CD4-positive, alpha-beta T cell (primary cell): ENCODE measurements at regions not wholly inside any gene's neighbourhood (a gene's known extent, or its start where the extent isn't known, plus 50 kb on each side); places are given as distances from the start of the nearest gene placed in this dataset.
"Not testable (repeated sequence)": the region's sequence is repeated elsewhere in the genome, so short reads cannot be mapped to it uniquely, and the experiment has no call there.

Experiments used
- ATAC-seq: fragments of 200-7000 bp; cut with Tn5 transposase; one replicate; pipeline ENCODE4 v1.10.0; 2022; ENCODE audit warnings: mild to moderate bottlenecking; ENCODE audit not compliant: poor library complexity
- CTCF ChIA-PET: fragments of 350-600 bp; sonication (Branson Sonifier 250); formaldehyde crosslinking; loops from one replicate; lab custom pipeline; 2021; ENCODE audit warnings: antibody characterized with exemption, inconsistent platforms; lab: Charles Lee
- POLR2A ChIA-PET: fragments of 350-600 bp; sonication (Branson Sonifier 250); formaldehyde crosslinking; loops from one replicate; lab custom pipeline; 2021; ENCODE audit warnings: antibody characterized with exemption, inconsistent platforms; lab: Charles Lee
- DNase-seq, 14 experiments: peaks; one replicate each; pipeline ENCODE4 v3.0.0-alpha.2; 2013 to 2020; ENCODE audit warnings: mixed read lengths in 2 of 14
- H3K27ac ChIP-seq, 2 donors: one replicate each; pipeline versions ENCODE4 v1.5.1 to v1.7.0; 2013; ENCODE audit warnings: low read length in 2 of 2, low read depth in 1 of 2, mild to moderate bottlenecking in 1 of 2
- H3K27me3 ChIP-seq, 2 experiments: 1 replicate in 1 of 2; 2 replicates in 1 of 2; pipeline versions ENCODE4 v1.6.1 to v1.7.0; 2013; ENCODE audit warnings: low read length in 2 of 2, control low read depth in 1 of 2, mild to moderate bottlenecking in 1 of 2, moderate library complexity in 1 of 2; ENCODE audit not compliant: insufficient read depth in 2 of 2, control insufficient read depth in 1 of 2
- H3K36me3 ChIP-seq: one replicate; pipeline ENCODE4 v1.6.1; 2013; ENCODE audit warnings: low read length, control low read depth; ENCODE audit not compliant: insufficient read depth
- H3K4me1 ChIP-seq: one replicate; pipeline ENCODE4 v1.6.1; 2013; ENCODE audit warnings: low read length, control low read depth; ENCODE audit not compliant: insufficient read depth
- H3K4me3 ChIP-seq: one replicate; pipeline ENCODE4 v1.5.1; 2013; ENCODE audit warnings: mild to moderate bottlenecking, low read length, moderate library complexity
- H3K9me3 ChIP-seq, 2 experiments: 1 replicate in 1 of 2; 2 replicates in 1 of 2; pipeline versions ENCODE4 v1.6.1 to v1.7.0; 2013; ENCODE audit warnings: low read length in 2 of 2, mild to moderate bottlenecking in 2 of 2, control low read depth in 1 of 2, moderate library complexity in 1 of 2; ENCODE audit not compliant: control insufficient read depth in 1 of 2, insufficient read depth in 1 of 2
- H3K27ac Mint-ChIP-seq: one replicate; pipeline ENCODE4 v1.8.0; 2020; ENCODE audit warnings: mixed read lengths
- H3K27me3 Mint-ChIP-seq: one replicate; pipeline ENCODE4 v1.8.0; 2021; ENCODE audit warnings: mixed read lengths
- H3K36me3 Mint-ChIP-seq: one replicate; pipeline ENCODE4 v1.8.0; 2021; ENCODE audit warnings: low read depth, mixed read lengths
- H3K4me1 Mint-ChIP-seq: one replicate; pipeline ENCODE4 v1.8.0; 2021; ENCODE audit warnings: low read depth, mixed read lengths
- H3K4me3 Mint-ChIP-seq: one replicate; pipeline ENCODE4 v1.8.0; 2020; ENCODE audit warnings: mild to moderate bottlenecking, mixed read lengths
- H3K9me3 Mint-ChIP-seq: one replicate; pipeline ENCODE4 v1.8.0; 2020; ENCODE audit warnings: mixed read lengths
- CTCF ChIP-seq: fragments of 200-600 bp; IDR thresholded peaks from one replicate; pipeline ENCODE4 v1.8.0; 2022; ENCODE audit warnings: antibody characterized with exemption, mild to moderate bottlenecking
- intact Hi-C, 2 experiments: fragments of 100-400 bp; cut with DNase I in 1 of 2; cut with micrococcal nuclease in 1 of 2; formaldehyde crosslinking; loops; one replicate each; pipeline versions ENCODE4 v1.15.1 to v1.9.0; 2023 to 2025; cut with DNase I, micrococcal nuclease

- H3K36me3 Mint-ChIP-seq: peaks cover 43% of the 10 kb centered on the region
Measured at GRCh38 chr16:10325783-10326543, 59.9 kb upstream of the ATF7IP2 start.

GRCh38 chr16:10326647-10327046 is 59.2 kb upstream of the ATF7IP2 start:
- intact Hi-C loops: no loop called here
- ChIA-PET CTCF (no interaction called here), POLR2A (interaction anchor here (1.2 to 2.4 kb wide), 2 partner anchors 59 to 417 kb away, joined by 3 to 9 read pairs; partner anchors contain the start of genes ATF7IP2 and NUBP1)
- DNase-seq (no peak), ATAC-seq (no peak)
- Mint-ChIP-seq H3K9me3 (peaks cover 15% of the 10 kb centered on the region), H3K27me3 (no peaks in the 10 kb centered on the region), H3K36me3 (peaks cover 44% of the 10 kb centered on the region), H3K4me1 (peaks cover 16% of the 10 kb centered on the region), H3K4me3 (no peak overlapping the region), H3K27ac (no peak overlapping the region)
- Histone ChIP-seq H3K4me1 (peaks cover 35% of the 10 kb centered on the region), H3K36me3 (no peaks in the 10 kb centered on the region), H3K4me3 (no peak overlapping the region), H3K27me3 (no peaks in the 10 kb centered on the region), H3K9me3 (peaks cover 17 to 47% of the 10 kb centered on the region in 2 experiments), H3K27ac (no peak overlapping the region)
- TF ChIP-seq CTCF: no peak

More at GRCh38 chr16:10325783-10326543, 59.9 kb upstream of the ATF7IP2 start:
- CTCF ChIA-PET: interaction anchor here (0.6 kb wide), 1 partner anchor 459 kb away, joined by 6 read pairs; no protein-coding TSS in a partner anchor
- Histone ChIP-seq H3K9me3 (peaks cover 17 to 42% of the 10 kb centered on the region in 2 experiments), H3K27me3 (no peaks in the 10 kb centered on the region), H3K27ac (no peak overlapping the region), H3K4me1 (peaks cover 28% of the 10 kb centered on the region), H3K36me3 (no peaks in the 10 kb centered on the region), H3K4me3 (no peak overlapping the region)
- intact Hi-C loops: no loop called here
- POLR2A ChIA-PET: interaction anchor here (1.2 kb wide), 1 partner anchor 418 kb away, joined by 3 read pairs; the partner anchor contains the start of gene NUBP1
- ATAC-seq: no peak
- no peaks in the 10 kb centered on the region for H3K27me3 Mint-ChIP-seq
- no peak for TF ChIP-seq CTCF
- H3K27ac Mint-ChIP-seq: no peak overlapping the region
- no peak for DNase-seq
- peaks cover 15% of the 10 kb centered on the region for H3K9me3 Mint-ChIP-seq
- H3K4me1 Mint-ChIP-seq: peaks cover 13% of the 10 kb centered on the region
- H3K4me3 Mint-ChIP-seq: no peak overlapping the region

GRCh38 chr16:10328291-10328690 is 57.6 kb upstream of the ATF7IP2 start:
- H3K4me3 Mint-ChIP-seq, H3K4me3 ChIP-seq, CTCF ChIA-PET, H3K36me3 ChIP-seq, H3K27me3 ChIP-seq, intact Hi-C loops, H3K27me3 Mint-ChIP-seq, ATAC-seq, H3K27ac ChIP-seq: not testable (repeated sequence)
- H3K9me3 Mint-ChIP-seq: peaks cover 15% of the 10 kb centered on the region
- peak overlapping the region; percentile 33 for H3K27ac Mint-ChIP-seq
- POLR2A ChIA-PET: interaction anchor here (0.6 to 2.4 kb wide), 4 partner anchors 14 to 58 kb away, joined by 3 to 9 read pairs (median 8); partner anchors contain the start of gene ATF7IP2
- peak in 1 of 14 experiments; percentile 17 for DNase-seq
- peaks cover 29% of the 10 kb centered on the region for H3K4me1 Mint-ChIP-seq
- Histone ChIP-seq H3K9me3 (peaks cover 17 to 59% of the 10 kb centered on the region in 2 experiments), H3K4me1 (peaks cover 51% of the 10 kb centered on the region)
- H3K36me3 Mint-ChIP-seq: peaks cover 50% of the 10 kb centered on the region
